ENCODE measurements at regions not wholly inside any gene's neighbourhood (a gene's known extent, or its start where the extent isn't known, plus 50 kb on each side); places are given as distances from the start of the nearest gene placed in this dataset.

- DNase-seq, result no peak
- H3K27me3 ChIP-seq, result no peaks in the 10 kb centered on the region
- H3K9me3 ChIP-seq, result no peaks in the 10 kb centered on the region
- no peaks in the 10 kb centered on the region for H3K4me1 ChIP-seq
- H3K27ac ChIP-seq, result no peak overlapping the region
- no peak overlapping the region for H3K4me3 ChIP-seq
- no peaks in the 10 kb centered on the region for H3K36me3 ChIP-seq
- no peak for TF ChIP-seq CTCF (IDR thresholded peaks at IDR 0.05)
- ATAC-seq, result no peak
- intact Hi-C loops (cut with DNase I), result no loop called here
These were observed 958.8 kb upstream of the NR2F2 start for GRCh38 chr15:95371664-95372063.

- ATAC-seq, result no peak
- Histone ChIP-seq H3K4me3 (no peak overlapping the region), H3K9me3 (no peaks in the 10 kb centered on the region), H3K27me3 (no peaks in the 10 kb centered on the region), H3K27ac (no peak overlapping the region), H3K36me3 (no peaks in the 10 kb centered on the region), H3K4me1 (no peaks in the 10 kb centered on the region)
- intact Hi-C loops (cut with DNase I), result no loop called here
- TF ChIP-seq CTCF (IDR thresholded peaks at IDR 0.05), result no peak
- no peak for DNase-seq
These were observed 955.2 kb upstream of the NR2F2 start for GRCh38 chr15:95375281-95375680.

DNA sequence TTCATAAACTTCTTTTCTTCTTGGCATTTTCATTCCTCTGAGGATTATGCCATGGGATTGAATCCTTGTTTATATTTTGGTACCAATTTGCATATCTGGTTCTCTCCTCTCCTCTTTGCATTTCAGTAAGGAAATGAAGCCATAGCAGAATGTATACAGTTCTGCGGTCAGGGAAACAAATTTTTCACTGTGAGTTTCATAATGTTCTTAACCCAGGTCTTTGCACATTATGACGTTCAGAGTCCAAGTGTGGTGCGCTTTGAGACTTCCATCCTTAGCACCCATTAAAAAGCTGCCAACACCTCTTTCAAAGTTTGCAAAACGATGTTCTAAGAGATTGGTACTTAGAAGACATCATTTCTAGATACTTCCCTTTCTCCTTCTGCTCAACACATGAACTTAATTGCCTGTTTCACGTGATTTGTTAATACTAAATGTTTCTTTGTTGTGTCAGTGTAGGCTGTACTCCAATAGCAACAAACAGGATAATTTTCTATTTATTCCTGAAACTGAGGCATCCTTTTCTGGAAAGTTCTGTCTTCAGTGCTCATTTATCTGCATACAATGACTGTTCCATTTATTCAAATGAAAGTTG lies 953.1 kb upstream of the NR2F2 start:
- no peaks in the 10 kb centered on the region for H3K9me3 ChIP-seq
- intact Hi-C loops (cut with DNase I), result no loop called here
- no peak for DNase-seq
- no peaks in the 10 kb centered on the region for H3K4me1 ChIP-seq
- H3K36me3 ChIP-seq, result no peaks in the 10 kb centered on the region
- H3K27me3 ChIP-seq, result no peaks in the 10 kb centered on the region
- no peak overlapping the region for H3K27ac ChIP-seq
- no peak for ATAC-seq
- no peak for TF ChIP-seq CTCF (IDR thresholded peaks at IDR 0.05)
- H3K4me3 ChIP-seq, result no peak overlapping the region

DNA sequence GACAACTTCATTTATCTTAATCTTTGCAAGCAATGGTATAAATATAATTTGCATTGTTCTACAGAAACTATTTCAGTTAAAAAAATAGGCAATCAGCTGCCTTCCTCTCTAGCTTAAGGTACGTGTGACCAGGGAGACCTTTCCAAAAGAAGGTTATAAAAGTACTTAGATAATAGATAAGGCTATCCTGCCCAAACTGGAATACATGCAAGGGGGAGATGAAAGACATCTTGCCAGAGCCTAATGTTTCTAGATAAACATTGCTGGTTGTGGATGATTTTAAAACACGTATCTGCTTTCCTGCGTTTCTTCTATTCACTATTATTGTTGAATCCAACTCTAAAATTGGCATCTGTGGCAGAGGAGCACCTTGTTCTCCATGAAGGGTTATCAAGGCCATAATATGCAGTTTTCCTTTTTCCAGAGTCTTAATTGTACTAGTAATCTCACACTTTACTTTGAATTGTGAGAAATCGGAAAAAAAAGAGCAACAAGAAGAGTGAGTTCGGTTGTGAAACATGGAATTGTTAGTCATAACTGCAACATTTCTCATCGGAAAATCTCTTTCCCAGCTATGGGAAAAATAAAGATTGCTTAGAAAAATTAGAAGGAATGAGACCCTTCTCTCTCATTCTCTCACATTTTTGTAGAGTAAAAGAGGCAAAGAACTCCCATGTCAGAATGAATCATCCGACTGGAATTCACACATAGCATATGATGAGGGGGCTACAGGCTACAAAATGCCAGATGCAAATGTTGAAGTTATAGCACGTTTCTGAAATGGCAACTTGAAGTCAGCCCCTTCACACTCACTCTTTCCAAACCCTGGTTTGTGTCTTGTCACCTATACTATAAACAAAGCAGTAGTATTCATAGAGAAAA lies 936.1 kb upstream of the NR2F2 start:
- no peak for ATAC-seq

More for the DNA sequence above, 936.1 kb upstream of the NR2F2 start:
- Histone ChIP-seq H3K36me3 (no peaks in the 10 kb centered on the region), H3K4me1 (no peaks in the 10 kb centered on the region), H3K27me3 (no peaks in the 10 kb centered on the region), H3K4me3 (no peak overlapping the region), H3K9me3 (peaks cover 0 to 12% of the 10 kb centered on the region in 2 donors), H3K27ac (peak overlapping the region; percentile 7 to 41)
- intact Hi-C loops (cut with DNase I), result no loop called here
- TF ChIP-seq CTCF (IDR thresholded peaks at IDR 0.05), result no peak
- no peak for DNase-seq
